ENCODE measurements at regions not wholly inside any gene's neighbourhood (a gene's known extent, or its start where the extent isn't known, plus 50 kb on each side); places are given as distances from the start of the nearest gene placed in this dataset.

DNA sequence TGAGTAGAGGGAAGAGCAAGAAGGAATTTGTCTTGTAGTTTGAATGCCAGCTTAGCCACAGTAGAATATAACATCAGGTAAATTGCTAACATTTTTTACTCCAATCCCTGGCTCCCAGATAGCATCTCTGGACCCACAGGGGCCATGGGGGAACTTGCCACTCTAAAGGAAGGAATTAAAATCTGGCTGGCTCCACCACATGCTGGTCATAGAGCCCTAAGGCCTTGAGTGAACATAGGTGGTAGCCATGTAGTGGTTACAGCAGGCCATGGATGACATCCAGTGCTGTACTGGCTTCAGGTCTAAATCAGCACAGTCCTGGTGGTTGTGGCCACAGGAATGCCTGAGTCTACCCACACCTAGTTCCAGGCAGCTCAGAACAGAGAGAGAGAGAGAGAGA lies 109.9 kb upstream of the RGMB start:
- DNase-seq (ENCODE audit: low read depth in 2 of 2), result no peak

DNA sequence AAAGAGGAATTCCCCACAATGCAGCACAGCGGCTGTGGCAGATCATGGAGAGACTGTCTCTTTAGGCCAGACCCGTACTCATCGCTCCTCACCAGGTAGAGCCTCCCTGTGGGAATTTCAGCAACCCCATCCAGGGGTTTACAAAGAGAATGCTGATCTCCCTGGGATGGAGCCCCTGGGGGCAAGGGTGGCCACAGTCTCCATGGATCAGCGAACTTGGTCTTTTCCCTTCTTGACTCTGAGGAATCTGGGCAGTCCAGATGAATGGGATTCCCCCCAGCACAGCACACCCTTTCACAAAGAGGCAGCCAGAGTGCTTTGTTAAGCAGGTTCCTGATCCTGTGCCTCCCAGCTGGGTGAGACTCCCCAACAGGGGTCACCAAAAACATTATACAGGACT lies 108.7 kb upstream of the RGMB start:
- DNase-seq (ENCODE audit: low read depth in 2 of 2), result no peak

DNA sequence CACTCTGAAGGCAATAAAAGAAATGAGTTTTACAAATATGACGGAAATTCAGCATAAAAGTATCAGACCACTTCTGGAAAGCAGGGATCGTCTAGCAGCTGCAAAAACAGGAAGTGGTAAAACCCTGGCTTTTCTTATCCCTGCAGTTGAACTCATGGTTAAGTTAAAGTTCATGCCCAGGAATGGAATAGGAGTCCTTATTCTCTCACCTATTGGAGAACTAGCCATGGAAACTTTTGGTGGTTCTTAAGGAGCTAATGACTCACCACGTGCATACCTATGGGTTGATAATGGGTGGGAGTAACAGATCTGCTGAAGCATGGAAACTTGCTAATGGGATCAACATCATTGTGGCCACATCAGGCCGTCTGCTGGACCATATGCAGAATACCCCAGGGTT lies 93.5 kb upstream of the RGMB start:
- no peak for DNase-seq (ENCODE audit: low read depth in 2 of 2)

DNA sequence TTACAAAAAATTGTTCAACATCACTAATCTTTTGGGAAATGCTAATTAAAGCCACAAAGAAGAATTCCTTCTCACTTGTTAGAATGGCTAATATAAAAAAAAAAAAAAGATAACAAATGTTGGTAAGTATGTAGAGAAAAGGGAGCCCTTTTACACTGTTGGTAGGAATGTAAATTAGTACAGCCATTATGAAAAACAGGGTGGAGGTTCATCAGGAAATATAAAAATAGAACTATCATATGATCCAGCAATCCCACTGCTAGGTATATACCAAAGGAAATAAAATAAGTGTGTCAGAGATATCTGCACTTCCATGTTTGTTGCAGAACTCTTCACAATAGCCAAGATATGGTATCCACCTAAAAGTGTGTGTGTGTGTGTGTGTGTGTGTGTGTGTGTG lies 83.5 kb upstream of the RGMB start:
- no peak for DNase-seq (ENCODE audit: low read depth in 2 of 2)

DNA sequence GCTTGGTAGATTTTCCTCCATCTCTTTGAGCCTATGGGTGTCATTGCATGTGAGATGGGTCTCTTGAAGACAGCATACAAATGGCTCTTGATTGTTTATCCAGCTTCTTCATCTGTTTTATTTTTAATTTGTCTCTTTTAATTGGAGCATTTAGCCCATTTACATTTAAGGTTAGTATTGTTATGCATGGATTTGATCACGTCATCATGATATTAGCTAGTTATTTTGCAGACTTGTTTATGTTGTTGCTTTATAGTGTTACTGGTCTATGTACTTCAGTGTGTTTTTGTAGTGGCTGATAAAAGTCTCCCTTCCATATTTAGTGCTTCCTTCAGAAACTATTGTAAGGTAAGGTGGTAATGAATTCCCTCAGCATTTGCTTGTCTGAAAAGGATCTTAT lies 78.6 kb upstream of the RGMB start:
- no peak for DNase-seq (ENCODE audit: low read depth in 2 of 2)

DNA sequence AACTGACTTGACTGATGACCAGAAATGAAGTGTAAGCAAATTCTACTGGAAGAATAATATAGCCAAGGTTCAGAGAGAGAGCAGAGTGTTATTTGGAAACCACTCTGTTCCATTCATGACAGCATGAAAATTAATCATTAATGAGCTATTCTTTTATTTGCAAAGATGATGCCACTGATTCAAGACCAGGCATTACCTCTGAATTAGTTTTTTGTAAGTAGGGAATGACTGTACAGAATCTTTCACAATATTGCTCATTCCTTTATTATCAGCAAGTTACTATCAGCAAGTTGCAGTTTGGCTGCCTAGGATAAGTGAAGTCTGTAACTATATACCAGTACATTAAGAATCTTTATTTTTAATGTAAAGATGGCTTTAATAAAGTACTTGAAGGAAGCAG lies 75.1 kb upstream of the RGMB start:
- DNase-seq (ENCODE audit: low read depth in 2 of 2), result no peak

DNA sequence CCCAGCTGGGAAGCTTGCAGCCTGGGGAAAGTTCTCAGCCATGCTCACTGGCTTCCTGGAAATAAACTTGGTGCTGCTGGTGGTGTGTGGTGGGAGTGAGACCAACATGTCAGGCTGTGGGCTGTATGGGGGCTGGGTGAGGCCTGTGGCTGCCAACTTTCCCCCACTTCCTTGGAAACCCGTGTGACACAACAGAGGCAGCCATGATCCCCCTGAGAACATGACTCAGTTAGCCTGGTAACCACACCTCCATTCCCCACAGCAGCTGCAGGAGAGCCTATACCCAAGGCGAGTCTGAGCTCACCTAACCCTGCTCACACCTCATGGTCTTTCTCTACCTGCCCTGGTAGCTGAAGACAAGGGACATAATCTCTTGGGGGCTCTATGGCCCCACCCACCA lies 72.7 kb upstream of the RGMB start:
- no peak for DNase-seq (ENCODE audit: low read depth in 2 of 2)

DNA sequence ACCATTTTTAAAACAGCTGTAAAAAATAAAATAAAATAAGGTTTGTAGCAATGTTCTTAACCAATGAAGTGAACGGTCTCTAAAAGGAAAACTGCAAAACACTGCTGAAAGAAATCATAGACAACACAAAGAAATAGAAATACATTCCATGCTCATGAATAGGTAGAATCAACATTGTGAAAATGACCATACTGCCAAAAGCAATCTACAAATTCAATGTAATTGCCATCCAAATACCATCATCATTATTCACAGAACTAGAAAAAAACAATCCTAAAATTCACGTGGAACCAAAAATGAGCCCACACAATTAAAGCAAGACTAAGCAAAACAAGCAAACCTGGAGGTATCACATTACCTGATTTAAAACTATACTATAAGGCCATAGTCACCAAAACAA lies 67.6 kb upstream of the RGMB start:
- DNase-seq (ENCODE audit: low read depth in 2 of 2), result no peak

DNA sequence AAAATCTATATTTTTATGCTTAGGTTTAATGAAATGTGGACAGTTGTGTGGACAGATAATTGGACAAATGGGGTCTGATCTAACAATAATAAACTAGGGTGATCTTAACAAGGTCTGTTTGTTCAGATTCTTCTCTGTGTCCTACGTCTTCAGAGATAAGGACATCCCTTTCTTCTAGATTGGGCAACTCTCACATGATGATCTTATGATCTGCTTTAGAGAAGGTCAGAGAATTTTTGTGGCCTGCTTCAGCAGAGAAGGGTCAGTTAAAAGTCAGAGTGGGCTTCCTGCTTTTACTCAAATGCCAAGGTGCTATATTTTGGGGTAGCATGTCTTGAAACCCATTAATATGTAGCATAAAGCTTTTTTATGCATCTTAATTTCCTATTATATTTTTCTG lies 63.8 kb upstream of the RGMB start:
- no peak for DNase-seq (ENCODE audit: low read depth in 2 of 2)

DNA sequence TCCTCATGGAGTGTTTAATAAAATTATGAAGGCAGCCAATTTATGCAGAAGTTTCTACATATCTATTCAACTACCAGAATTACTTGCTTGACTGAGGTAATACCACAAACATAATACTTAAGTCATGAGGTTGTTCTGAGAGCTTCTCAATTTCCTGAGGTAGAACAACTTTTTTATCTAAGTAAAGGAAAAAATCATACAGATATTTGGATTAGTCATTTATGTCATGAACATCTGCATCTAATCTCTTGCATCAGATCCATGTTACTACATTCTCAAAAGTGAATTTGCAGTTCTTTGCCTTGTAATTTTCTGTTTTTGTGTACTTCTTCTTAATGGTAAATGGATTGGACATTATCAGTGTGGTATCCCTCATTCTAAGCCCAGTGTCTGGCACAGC lies 60.4 kb upstream of the RGMB start:
- no peak for DNase-seq (ENCODE audit: low read depth in 2 of 2)

DNA sequence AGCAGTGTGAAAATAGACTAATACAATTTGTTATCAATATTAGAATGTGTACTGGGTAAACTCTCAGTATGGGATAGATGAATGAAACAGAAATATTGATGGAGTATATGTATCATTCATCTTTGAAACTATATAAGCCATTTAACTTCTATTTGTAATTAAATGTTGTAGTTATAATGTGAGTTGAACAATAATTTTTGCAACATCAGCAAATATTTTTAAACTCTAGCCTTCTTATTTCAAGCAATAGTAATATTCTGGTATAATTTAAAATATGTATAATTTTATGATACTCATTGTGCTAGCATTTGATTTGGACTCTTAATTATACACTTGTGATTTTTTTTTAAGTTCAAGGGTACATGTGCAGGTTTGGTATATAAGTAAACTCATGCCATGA lies 59.6 kb upstream of the RGMB start:
- DNase-seq (ENCODE audit: low read depth in 2 of 2), result no peak

DNA sequence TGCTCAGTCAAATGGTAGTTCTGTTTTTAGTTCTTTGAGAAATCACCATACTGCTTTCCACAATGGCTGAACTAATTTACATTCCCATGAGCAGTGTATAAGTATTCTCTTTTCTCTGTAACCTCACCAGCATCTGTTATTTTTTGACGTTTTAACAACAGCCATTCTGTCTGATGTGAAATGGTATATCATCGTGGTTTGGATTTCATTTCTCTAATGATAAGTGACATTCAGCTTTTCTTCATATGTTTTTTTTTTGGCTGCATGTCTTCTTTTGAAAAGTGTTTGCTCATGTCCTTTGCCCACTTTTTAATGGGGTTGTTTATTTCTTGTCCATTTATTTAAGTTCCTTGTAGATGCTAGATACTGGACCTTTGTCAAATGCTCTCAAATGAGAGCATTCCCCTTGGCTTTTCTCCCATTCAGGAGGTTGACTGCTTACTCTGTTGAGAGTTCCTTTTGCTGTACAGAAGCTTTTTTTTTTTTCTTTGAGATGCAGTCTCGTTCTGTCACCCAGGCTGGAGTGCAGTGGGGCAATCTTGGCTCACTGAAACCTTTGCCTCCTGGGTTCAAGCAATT lies 58.7 kb upstream of the RGMB start:
- DNase-seq (ENCODE audit: low read depth in 2 of 2), result no peak

DNA sequence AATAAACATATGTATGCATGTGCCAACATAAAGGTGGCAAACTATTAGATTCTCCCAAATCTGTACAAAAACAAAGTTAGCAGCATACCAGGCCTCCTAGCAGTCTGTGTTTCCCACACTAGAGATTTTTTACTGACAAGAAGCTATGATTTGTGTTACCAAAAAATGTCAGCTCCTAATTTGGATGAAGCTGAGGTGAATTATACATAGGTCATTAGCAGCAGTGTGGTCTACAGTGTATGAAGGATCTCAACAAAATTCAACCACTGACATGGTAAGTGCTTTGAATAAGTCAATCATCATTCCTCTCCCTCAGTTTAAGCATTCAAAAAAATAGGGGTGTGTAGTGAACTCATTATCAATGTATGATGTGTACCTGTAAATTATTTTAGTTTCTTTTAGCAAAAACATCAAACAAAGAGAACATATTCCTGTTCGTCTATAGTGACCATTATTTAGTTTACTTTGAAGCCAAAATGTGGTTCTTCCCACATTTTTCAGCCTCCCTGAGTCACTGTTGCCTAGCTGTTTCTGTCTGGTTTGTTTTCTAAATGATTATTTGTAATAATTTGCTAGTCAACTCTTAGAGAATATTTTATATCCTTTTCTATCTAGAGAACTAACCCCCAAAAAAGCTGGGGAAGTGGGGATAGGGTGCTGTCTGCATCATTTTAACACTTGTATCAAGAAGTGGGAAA lies 52.1 kb upstream of the RGMB start:
- no peak for DNase-seq (ENCODE audit: low read depth in 2 of 2)

DNA sequence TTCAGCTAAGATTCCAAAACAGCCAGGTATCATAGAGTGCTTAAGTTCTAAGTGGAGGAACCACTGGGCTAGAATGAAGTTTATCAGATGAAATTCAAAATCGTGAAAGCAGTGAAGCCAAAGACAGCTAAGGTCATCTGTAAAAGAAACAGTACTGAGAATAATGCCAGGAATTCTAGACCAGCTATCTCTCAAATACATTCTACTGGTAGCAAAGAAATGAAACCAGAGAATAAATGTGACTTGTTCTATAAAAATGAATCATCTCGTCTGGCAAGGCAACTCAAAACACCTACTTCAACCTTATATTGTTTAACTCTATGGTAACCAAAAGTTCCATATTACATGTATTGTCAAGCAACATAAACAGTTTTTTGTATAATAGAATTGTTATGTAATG lies 51.3 kb upstream of the RGMB start:
- DNase-seq (ENCODE audit: low read depth in 2 of 2), result no peak

DNA sequence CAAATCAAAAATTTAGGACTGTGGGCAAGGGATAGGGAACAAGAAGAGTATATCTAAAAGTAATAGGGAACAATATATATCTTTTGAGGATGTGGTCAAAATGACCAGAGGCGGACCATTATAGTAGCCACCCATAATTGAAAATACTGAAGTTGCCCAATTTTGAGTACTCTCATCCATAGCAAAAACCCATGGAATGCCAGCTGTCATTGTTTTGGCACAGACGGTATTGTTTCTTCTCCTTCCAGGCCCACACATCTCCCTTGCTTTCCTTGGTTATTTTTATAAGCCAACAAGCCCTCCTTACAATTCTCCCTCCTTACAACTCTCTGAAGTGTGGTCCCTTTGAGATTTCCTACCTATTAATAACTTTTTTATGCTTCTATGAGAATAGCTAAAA lies 50.4 kb upstream of the RGMB start:
- no peak for DNase-seq (ENCODE audit: low read depth in 2 of 2)
